GM12878 (cell line): ENCODE measurements at regions not wholly inside any gene's neighbourhood (a gene's known extent, or its start where the extent isn't known, plus 50 kb on each side); places are given as distances from the start of the nearest gene placed in this dataset.

Source experiments
- ATAC-seq: fragments of 200-7000 bp; cut with Tn5 transposase; 3 replicates; pipeline ENCODE4 v1.9.1; 2020; ENCODE audit warnings: mild to moderate bottlenecking, moderate library complexity
- BruUV-seq: library from RNA; stranded (reverse); fragments of 400-500 nt; replicated peaks from 2 replicates; lab custom pipeline; 2021; lab: Mats Ljungman, UMichigan
- CTCF ChIA-PET: fragments of 300-600 bp; sonication (Branson Sonifier 250); formaldehyde crosslinking; extraction: SDS; loops from one replicate; lab custom pipeline; 2021; ENCODE audit warnings: inconsistent platforms; lab: Yijun Ruan, JAX
- POLR2A ChIA-PET: fragments of 350-600 bp; formaldehyde crosslinking; extraction: SDS; loops from one replicate; lab custom pipeline; 2021; ENCODE audit warnings: inconsistent platforms; lab: Charles Lee
- RAD21 ChIA-PET: fragments of 300-600 bp; sonication (Branson Sonifier 250); formaldehyde crosslinking; loops from one replicate; lab custom pipeline; 2023; ENCODE audit warnings: antibody characterized with exemption; ENCODE audit not compliant: unreplicated experiment; lab: Charles Lee
- SMC1A ChIA-PET: fragments of 300-600 bp; sonication (Branson Sonifier 250); formaldehyde crosslinking; loops from one replicate; lab custom pipeline; 2023; ENCODE audit not compliant: unreplicated experiment, uncharacterized antibody; lab: Charles Lee
- DNase-seq: peaks from one replicate; pipeline ENCODE4 v3.0.0-alpha.2; 2011; ENCODE audit warnings: low read depth, low spot score
- FAIRE-seq: peaks from 3 replicates; lab custom pipeline; 2011; peaks lifted over from hg19 to GRCh38; lab: Jason Lieb, UNC
- H2AFZ ChIP-seq: 2 replicates; pipeline ENCODE4 v1.6.0; 2011; ENCODE audit warnings: low read depth, low read length, control low read depth; ENCODE audit not compliant: control insufficient read depth
- H3K27ac ChIP-seq: 2 replicates; pipeline ENCODE4 v1.5.1; 2011; ENCODE audit warnings: control low read depth; ENCODE audit not compliant: control insufficient read depth, insufficient read depth
- H3K27me3 ChIP-seq, 2 experiments: replicated peaks in 1 of 2; 2 replicates each; pipeline versions ENCODE4 v1.6.0 to v1.6.1; 2011; ENCODE audit warnings: low read length in 1 of 2; ENCODE audit not compliant: control insufficient read depth in 2 of 2, insufficient read depth in 2 of 2
- H3K36me3 ChIP-seq, 2 experiments: 2 replicates each; pipeline ENCODE4 v1.5.1; 2011; ENCODE audit warnings: low read length in 1 of 2; ENCODE audit not compliant: control insufficient read depth in 2 of 2, insufficient read depth in 2 of 2
- H3K4me1 ChIP-seq: 2 replicates; pipeline ENCODE4 v1.6.1; 2011; ENCODE audit warnings: mild to moderate bottlenecking, low read length, moderate library complexity, mixed read lengths; ENCODE audit not compliant: control insufficient read depth, insufficient read depth
- H3K4me2 ChIP-seq: 2 replicates; pipeline ENCODE4 v1.6.0; 2011; ENCODE audit warnings: control low read depth; ENCODE audit not compliant: control insufficient read depth, insufficient read depth
- H3K4me3 ChIP-seq: fragments of 200-600 bp; sonication (generic); 2 replicates; pipeline ENCODE4 v1.5.1; 2016
- H3K79me2 ChIP-seq: 2 replicates; pipeline ENCODE4 v1.6.0; 2011; ENCODE audit warnings: low read length; ENCODE audit not compliant: control insufficient read depth, insufficient read depth
- H3K9ac ChIP-seq: 2 replicates; pipeline ENCODE4 v1.8.0; 2011; ENCODE audit warnings: low read length, control low read depth, mixed read lengths; ENCODE audit not compliant: control insufficient read depth, insufficient read depth
- H3K9me3 ChIP-seq: replicated peaks from 3 replicates; pipeline ENCODE4 v1.5.1; 2011; ENCODE audit warnings: mild to moderate bottlenecking, low read length; ENCODE audit not compliant: control insufficient read depth, insufficient read depth
- H4K20me1 ChIP-seq: 2 replicates; pipeline ENCODE4 v1.6.0; 2011; ENCODE audit not compliant: control insufficient read depth, insufficient read depth
- ATF2 ChIP-seq: IDR thresholded peaks from 2 replicates; pipeline ENCODE4 v1.6.1; 2012; ENCODE audit warnings: low read length, inconsistent platforms
- BCL3 ChIP-seq: IDR thresholded peaks from 2 replicates; pipeline ENCODE4 v1.6.1; 2011; ENCODE audit warnings: borderline replicate concordance, low read depth, mild to moderate bottlenecking, moderate library complexity, low read length; ENCODE audit not compliant: insufficient read depth, poor library complexity, severe bottlenecking
- BMI1 ChIP-seq: fragments of 450-650 bp; IDR thresholded peaks from 2 replicates; pipeline ENCODE4 v1.6.1; 2016; ENCODE audit warnings: mild to moderate bottlenecking, moderate library complexity, borderline replicate concordance
- CBFB ChIP-seq: IDR thresholded peaks from 2 replicates; pipeline ENCODE4 v1.6.1; 2016; ENCODE audit warnings: antibody characterized with exemption, low read depth
- CREB1 ChIP-seq: IDR thresholded peaks from 2 replicates; pipeline ENCODE4 v1.6.1; 2012; ENCODE audit warnings: low read depth, mild to moderate bottlenecking, inconsistent platforms
- EGR1 ChIP-seq, 2 experiments: IDR thresholded peaks; 1 replicate in 1 of 2; 2 replicates in 1 of 2; pipeline ENCODE4 v1.6.1; 2011 to 2012; ENCODE audit warnings: low read depth in 2 of 2, low read length in 2 of 2, borderline replicate concordance in 1 of 2, mild to moderate bottlenecking in 1 of 2, moderate library complexity in 1 of 2
- EP300 ChIP-seq, 2 experiments: fragments of 150-350 bp in 1 of 2; IDR thresholded peaks; 2 replicates each; pipeline ENCODE4 v1.6.1; 2011 to 2012; ENCODE audit warnings: low read depth in 2 of 2, low read length in 2 of 2, borderline replicate concordance in 1 of 2, improper control_type of control experiment in 1 of 2, inconsistent platforms in 1 of 2; ENCODE audit not compliant: control insufficient read depth in 1 of 2
- HCFC1 ChIP-seq: fragments of 150-350 bp; IDR thresholded peaks from 2 replicates; pipeline ENCODE4 v1.6.1; 2014; ENCODE audit warnings: low read length
- HDAC6 ChIP-seq: fragments of 200-600 bp; sonication (generic); IDR thresholded peaks from one replicate; pipeline ENCODE4 v1.8.0; 2017; ENCODE audit warnings: antibody characterized with exemption; ENCODE audit not compliant: unreplicated experiment
- KLF5 ChIP-seq: fragments of 450-650 bp; IDR thresholded peaks from 2 replicates; pipeline ENCODE4 v1.6.1; 2014; ENCODE audit warnings: mild to moderate bottlenecking; ENCODE audit not compliant: partially characterized antibody
- LARP7 ChIP-seq: fragments of 450-650 bp; IDR thresholded peaks from 2 replicates; pipeline ENCODE4 v1.6.1; 2017; ENCODE audit warnings: mild to moderate bottlenecking
- MEF2A ChIP-seq: IDR thresholded peaks from 2 replicates; pipeline ENCODE4 v1.6.1; 2011; ENCODE audit warnings: low read depth, mild to moderate bottlenecking, low read length, moderate library complexity; ENCODE audit not compliant: insufficient read depth
- MEF2B ChIP-seq: fragments of 450-650 bp; IDR thresholded peaks from 2 replicates; pipeline ENCODE4 v1.6.1; 2018; ENCODE audit warnings: mild to moderate bottlenecking, moderate library complexity; ENCODE audit not compliant: partially characterized antibody, poor library complexity, severe bottlenecking
- PBX3 ChIP-seq: IDR thresholded peaks from 2 replicates; pipeline ENCODE4 v1.6.1; 2011; ENCODE audit warnings: mild to moderate bottlenecking, low read depth, low read length, moderate library complexity; ENCODE audit not compliant: insufficient replicate concordance
- RELA ChIP-seq: fragments of 450-650 bp; IDR thresholded peaks from 2 replicates; pipeline ENCODE4 v1.8.0; 2014; ENCODE audit warnings: borderline replicate concordance; ENCODE audit not compliant: partially characterized antibody
- SRF ChIP-seq, 2 experiments: IDR thresholded peaks; 2 replicates each; pipeline ENCODE4 v1.6.1; 2011; ENCODE audit warnings: low read depth in 2 of 2, low read length in 2 of 2, mild to moderate bottlenecking in 1 of 2, moderate library complexity in 1 of 2
- TBL1XR1 ChIP-seq: IDR thresholded peaks from 2 replicates; pipeline ENCODE4 v1.6.1; 2012; ENCODE audit warnings: low read depth, low read length, improper control_type of control experiment
- ZBTB4 ChIP-seq: fragments of 450-650 bp; formaldehyde crosslinking; IDR thresholded peaks from 2 replicates; pipeline ENCODE4 v1.4.0; 2022; ENCODE audit warnings: mild to moderate bottlenecking, moderate library complexity
- ZNF274 ChIP-seq: IDR thresholded peaks from one replicate; pipeline ENCODE4 v1.8.0; 2011; ENCODE audit not compliant: insufficient read length, insufficient read depth
- WGBS: methylation state at CpG from one replicate; pipeline ENCODE4 v1.1.6; 2016; ENCODE audit warnings: low lambda C conversion rate; ENCODE audit not compliant: insufficient replicate concordance, insufficient coverage; ENCODE audit errors: missing lambda C conversion rate; 5-methylcytosine and 5-hydroxymethylcytosine counted together
- in situ Hi-C: fragments of 300-500 bp; cut with MboI; formaldehyde crosslinking; loops from 9 replicates; pipeline ENCODE4 v1.14.3; 2018; ENCODE audit warnings: mixed read lengths
- intact Hi-C: fragments of 100-400 bp; cut with micrococcal nuclease; formaldehyde crosslinking; loops from one replicate; pipeline ENCODE4 v1.14.2; 2022; ENCODE audit not compliant: unreplicated experiment

GRCh38 chrX:20364238-20364637 is 97.5 kb upstream of the RPS6KA3 start:
- ChIA-PET CTCF (no interaction called here), RAD21 (no interaction called here), POLR2A (no interaction called here), SMC1A (no interaction called here)
- no TSS peak for BruUV-seq
- FAIRE-seq (no peak), ATAC-seq (no peak), DNase-seq (no peak)
- no peaks in the 10 kb centered on the region for H4K20me1 ChIP-seq
- no peaks in the 10 kb centered on the region for H3K36me3 ChIP-seq
- no peak overlapping the region for H3K9ac ChIP-seq
- no peaks in the 10 kb centered on the region for H3K27me3 ChIP-seq
- H3K4me3 ChIP-seq = no peak overlapping the region
- H3K4me1 ChIP-seq = no peaks in the 10 kb centered on the region
- WGBS = 40% methylated on average over 4 of the region's 4 CpGs
- H3K27ac ChIP-seq = no peak overlapping the region
- H2AFZ ChIP-seq = no peak overlapping the region
- H3K79me2 ChIP-seq = no peaks in the 10 kb centered on the region
- in situ Hi-C loops (no loop called here), intact Hi-C loops (no loop called here)
- no peak overlapping the region for H3K4me2 ChIP-seq
- H3K9me3 ChIP-seq = no peaks in the 10 kb centered on the region
- TF ChIP-seq KLF5 = no peak
- no peak for TF ChIP-seq HCFC1
- TF ChIP-seq MEF2A = no peak
- no peak for TF ChIP-seq BCL3
- no peak for TF ChIP-seq SRF (IDR thresholded peaks at IDR 0.05; ENCODE audit: low read depth in 2 of 2, low read length in 2 of 2)
- TF ChIP-seq BMI1 = no peak
- TF ChIP-seq LARP7 = no peak
- no peak for TF ChIP-seq ATF2
- TF ChIP-seq ZNF274 = no peak
- TF ChIP-seq HDAC6 = no peak
- TF ChIP-seq RELA = no peak
- TF ChIP-seq CBFB = no peak
- TF ChIP-seq EP300 (IDR thresholded peaks at IDR 0.05; ENCODE audit: borderline replicate concordance in 1 of 2, control insufficient read depth in 1 of 2, low read depth in 2 of 2, low read length in 2 of 2) = no peak
- no peak for TF ChIP-seq TBL1XR1
- no peak for TF ChIP-seq PBX3
- no peak for TF ChIP-seq EGR1 (IDR thresholded peaks at IDR 0.05; ENCODE audit: borderline replicate concordance in 1 of 2, low read depth in 2 of 2, low read length in 2 of 2)
- no peak for TF ChIP-seq MEF2B
- no peak for TF ChIP-seq CREB1
- no peak for TF ChIP-seq ZBTB4 (CRISPR knock-in tag)
